ENCODE measurements at regions not wholly inside any gene's neighbourhood (a gene's known extent, or its start where the extent isn't known, plus 50 kb on each side); places are given as distances from the start of the nearest gene placed in this dataset.

GRCh38 chr2:157076526-157077161 is 180.9 kb upstream of the GALNT5 start:
- TF ChIP-seq, protein P1, sequence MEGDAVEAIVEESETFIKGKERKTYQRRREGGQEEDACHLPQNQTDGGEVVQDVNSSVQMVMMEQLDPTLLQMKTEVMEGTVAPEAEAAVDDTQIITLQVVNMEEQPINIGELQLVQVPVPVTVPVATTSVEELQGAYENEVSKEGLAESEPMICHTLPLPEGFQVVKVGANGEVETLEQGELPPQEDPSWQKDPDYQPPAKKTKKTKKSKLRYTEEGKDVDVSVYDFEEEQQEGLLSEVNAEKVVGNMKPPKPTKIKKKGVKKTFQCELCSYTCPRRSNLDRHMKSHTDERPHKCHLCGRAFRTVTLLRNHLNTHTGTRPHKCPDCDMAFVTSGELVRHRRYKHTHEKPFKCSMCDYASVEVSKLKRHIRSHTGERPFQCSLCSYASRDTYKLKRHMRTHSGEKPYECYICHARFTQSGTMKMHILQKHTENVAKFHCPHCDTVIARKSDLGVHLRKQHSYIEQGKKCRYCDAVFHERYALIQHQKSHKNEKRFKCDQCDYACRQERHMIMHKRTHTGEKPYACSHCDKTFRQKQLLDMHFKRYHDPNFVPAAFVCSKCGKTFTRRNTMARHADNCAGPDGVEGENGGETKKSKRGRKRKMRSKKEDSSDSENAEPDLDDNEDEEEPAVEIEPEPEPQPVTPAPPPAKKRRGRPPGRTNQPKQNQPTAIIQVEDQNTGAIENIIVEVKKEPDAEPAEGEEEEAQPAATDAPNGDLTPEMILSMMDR (conservative IDR thresholded peaks at IDR 0.05; ENCODE audit: low read depth, low read length), result no peak
- no peak for TF ChIP-seq POLR2A (IDR thresholded peaks at IDR 0.05; ENCODE audit: low read depth, low read length)
- no peak for TF ChIP-seq MAFK (IDR thresholded peaks at IDR 0.05; ENCODE audit: low read depth, low read length)
- no peak for TF ChIP-seq MXI1 (IDR thresholded peaks at IDR 0.05; ENCODE audit: borderline replicate concordance, low read depth, low read length)
- TF ChIP-seq, protein P2, sequence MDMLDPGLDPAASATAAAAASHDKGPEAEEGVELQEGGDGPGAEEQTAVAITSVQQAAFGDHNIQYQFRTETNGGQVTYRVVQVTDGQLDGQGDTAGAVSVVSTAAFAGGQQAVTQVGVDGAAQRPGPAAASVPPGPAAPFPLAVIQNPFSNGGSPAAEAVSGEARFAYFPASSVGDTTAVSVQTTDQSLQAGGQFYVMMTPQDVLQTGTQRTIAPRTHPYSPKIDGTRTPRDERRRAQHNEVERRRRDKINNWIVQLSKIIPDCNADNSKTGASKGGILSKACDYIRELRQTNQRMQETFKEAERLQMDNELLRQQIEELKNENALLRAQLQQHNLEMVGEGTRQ (IDR thresholded peaks at IDR 0.05; ENCODE audit: low read depth, low read length), result no peak
- TF ChIP-seq MAZ (IDR thresholded peaks at IDR 0.05; ENCODE audit: borderline replicate concordance, low read depth, low read length), result no peak
- TF ChIP-seq RAD21 (IDR thresholded peaks at IDR 0.05; ENCODE audit: low read length), result no peak
- TF ChIP-seq RFX5 (IDR thresholded peaks at IDR 0.05; ENCODE audit: low read depth, low read length), result no peak
- no peak for TF ChIP-seq CHD1 (IDR thresholded peaks at IDR 0.05; ENCODE audit: low read depth, low read length)
- no peak for TF ChIP-seq CEBPB (IDR thresholded peaks at IDR 0.05; ENCODE audit: low read depth, low read length)
- TF ChIP-seq RCOR1 (IDR thresholded peaks at IDR 0.05; ENCODE audit: insufficient replicate concordance, low read length), result no peak
- TF ChIP-seq SMC3 (IDR thresholded peaks at IDR 0.05; ENCODE audit: low read depth, low read length), result no peak
- no peak for TF ChIP-seq BHLHE40 (IDR thresholded peaks at IDR 0.05; ENCODE audit: low read depth, low read length)
- TF ChIP-seq FOS (IDR thresholded peaks at IDR 0.05; ENCODE audit: low read depth, low read length), result no peak

Data from IMR-90 (cell line).